Caco-2 (cell line): ENCODE measurements at regions not wholly inside any gene's neighbourhood (a gene's known extent, or its start where the extent isn't known, plus 50 kb on each side); places are given as distances from the start of the nearest gene placed in this dataset.

ENCODE experiments used
- BruUV-seq: library from RNA; stranded (reverse); fragments of 400-500 nt; replicated peaks from 2 replicates; lab custom pipeline; 2021; lab: Mats Ljungman, UMichigan
- CTCF ChIA-PET: fragments of 300-600 bp; sonication (Branson Sonifier 250); formaldehyde crosslinking; loops from one replicate; lab custom pipeline; 2022; ENCODE audit warnings: antibody characterized with exemption; lab: Charles Lee
- POLR2A ChIA-PET: fragments of 300-600 bp; sonication (Branson Sonifier 250); formaldehyde crosslinking; loops from one replicate; lab custom pipeline; 2022; ENCODE audit warnings: antibody characterized with exemption; lab: Charles Lee
- DNase-seq, 2 experiments: peaks; one replicate each; pipeline versions ENCODE4 v3.0.0 to v3.0.0-alpha.2; 2020 to 2022
- H3K27me3 ChIP-seq: replicated peaks from 2 replicates; pipeline ENCODE4 v1.6.0; 2011; ENCODE audit warnings: low read length; ENCODE audit not compliant: control insufficient read depth, insufficient read depth
- H3K36me3 ChIP-seq: 2 replicates; pipeline ENCODE4 v1.5.1; 2011; ENCODE audit warnings: low read length; ENCODE audit not compliant: control insufficient read depth, insufficient read depth
- H3K4me1 ChIP-seq: fragments of 250-450 bp; sonication (Bioruptor Pico); 2 replicates; pipeline ENCODE4 v1.5.1; 2020; ENCODE audit warnings: mild to moderate bottlenecking
- H3K4me3 ChIP-seq: 2 replicates; pipeline ENCODE4 v1.5.1; 2011; ENCODE audit warnings: low read depth, mild to moderate bottlenecking, control low read depth, low read length
- H3K9me3 ChIP-seq: fragments of 250-450 bp; sonication (Bioruptor Pico); 2 replicates; pipeline ENCODE4 v1.5.1; 2020; ENCODE audit warnings: mild to moderate bottlenecking, moderate library complexity
- H3K27ac Mint-ChIP-seq: one replicate; pipeline ENCODE4 v1.8.0; 2022; ENCODE audit warnings: mixed read lengths; ENCODE audit not compliant: unreplicated experiment
- H3K27me3 Mint-ChIP-seq: one replicate; pipeline ENCODE4 v1.8.0; 2022; ENCODE audit warnings: mixed read lengths; ENCODE audit not compliant: insufficient read depth, unreplicated experiment
- H3K36me3 Mint-ChIP-seq: one replicate; pipeline ENCODE4 v1.8.0; 2022; ENCODE audit warnings: mild to moderate bottlenecking, mixed read lengths; ENCODE audit not compliant: insufficient read depth, unreplicated experiment
- H3K4me1 Mint-ChIP-seq: one replicate; pipeline ENCODE4 v1.8.0; 2022; ENCODE audit warnings: low read depth, mixed read lengths; ENCODE audit not compliant: unreplicated experiment
- H3K4me3 Mint-ChIP-seq: one replicate; pipeline ENCODE4 v1.8.0; 2022; ENCODE audit warnings: mild to moderate bottlenecking, moderate library complexity, mixed read lengths; ENCODE audit not compliant: unreplicated experiment
- H3K9me3 Mint-ChIP-seq: one replicate; pipeline ENCODE4 v1.8.0; 2022; ENCODE audit warnings: mixed read lengths; ENCODE audit not compliant: unreplicated experiment
- CTCF ChIP-seq, 2 experiments: fragments of 200-600 bp in 1 of 2; IDR thresholded peaks; 1 replicate in 1 of 2; 2 replicates in 1 of 2; pipeline versions ENCODE4 v1.5.1 to v1.8.0; 2011 to 2022; ENCODE audit warnings: antibody characterized with exemption in 1 of 2, control low read depth in 1 of 2, inconsistent platforms in 1 of 2, low read depth in 1 of 2, low read length in 1 of 2, mild to moderate bottlenecking in 1 of 2, moderate library complexity in 1 of 2; ENCODE audit not compliant: insufficient read depth in 1 of 2, severe bottlenecking in 1 of 2, unreplicated experiment in 1 of 2
- intact Hi-C: fragments of 100-400 bp; cut with micrococcal nuclease; formaldehyde crosslinking; loops from one replicate; pipeline ENCODE4 v1.10.0; 2022; ENCODE audit not compliant: unreplicated experiment

- BruUV-seq, result no TSS peak
- peaks cover 2% of the 10 kb centered on the region for H3K9me3 Mint-ChIP-seq
- peak overlapping the region; percentile 86 for H3K27ac Mint-ChIP-seq
- Histone ChIP-seq H3K4me1 (peaks cover 52% of the 10 kb centered on the region), H3K4me3 (no peak overlapping the region), H3K27me3 (no peaks in the 10 kb centered on the region), H3K9me3 (no peaks in the 10 kb centered on the region), H3K36me3 (no peaks in the 10 kb centered on the region)
- CTCF ChIA-PET, result no interaction called here
- H3K27me3 Mint-ChIP-seq, result no peaks in the 10 kb centered on the region
- POLR2A ChIA-PET, result interaction anchor here (1.4 kb wide), 1 partner anchor 231 kb away, joined by 3 read pairs; no protein-coding TSS in a partner anchor
- DNase-seq, result no peak
- H3K36me3 Mint-ChIP-seq, result no peaks in the 10 kb centered on the region
- peaks cover 51% of the 10 kb centered on the region for H3K4me1 Mint-ChIP-seq
- intact Hi-C loops, result no loop called here
- no peak for TF ChIP-seq CTCF (IDR thresholded peaks at IDR 0.05; ENCODE audit: insufficient read depth in 1 of 2, low read depth in 1 of 2, low read length in 1 of 2, severe bottlenecking in 1 of 2, unreplicated experiment in 1 of 2)
- H3K4me3 Mint-ChIP-seq, result no peak overlapping the region
These were observed 325.8 kb upstream of the ZMIZ1 start for GRCh38 chr10:78742730-78743615.

- ChIA-PET POLR2A (interaction anchor here (1.4 kb wide), 1 partner anchor 229 kb away, joined by 3 read pairs; no protein-coding TSS in a partner anchor), CTCF (interaction anchor here (1.2 kb wide), 1 partner anchor 79 kb away, joined by 4 read pairs; no protein-coding TSS in a partner anchor)
- H3K4me3 Mint-ChIP-seq, result no peak overlapping the region
- Histone ChIP-seq H3K27me3 (no peaks in the 10 kb centered on the region), H3K4me1 (peaks cover 52% of the 10 kb centered on the region), H3K36me3 (no peaks in the 10 kb centered on the region), H3K9me3 (no peaks in the 10 kb centered on the region), H3K4me3 (no peak overlapping the region)
- peaks cover 13% of the 10 kb centered on the region for H3K9me3 Mint-ChIP-seq
- intact Hi-C loops, result loop anchor here (2.0 kb wide), 1 partner anchor 155 kb away; no protein-coding TSS in a partner anchor
- TF ChIP-seq CTCF (IDR thresholded peaks at IDR 0.05; ENCODE audit: insufficient read depth in 1 of 2, low read depth in 1 of 2, low read length in 1 of 2, severe bottlenecking in 1 of 2, unreplicated experiment in 1 of 2), result no peak
- no TSS peak for BruUV-seq
- no peak for DNase-seq
- no peaks in the 10 kb centered on the region for H3K36me3 Mint-ChIP-seq
- peak overlapping the region; percentile 86 for H3K27ac Mint-ChIP-seq
- H3K27me3 Mint-ChIP-seq, result no peaks in the 10 kb centered on the region
- H3K4me1 Mint-ChIP-seq, result peaks cover 51% of the 10 kb centered on the region
These were observed 324.7 kb upstream of the ZMIZ1 start for GRCh38 chr10:78744056-78744455.

GRCh38 chr10:78744491-78745090, 324.2 kb upstream of the ZMIZ1 start:
- Histone ChIP-seq H3K27me3 (no peaks in the 10 kb centered on the region), H3K4me3 (no peak overlapping the region), H3K36me3 (no peaks in the 10 kb centered on the region), H3K9me3 (no peaks in the 10 kb centered on the region), H3K4me1 (peaks cover 52% of the 10 kb centered on the region)
- no TSS peak for BruUV-seq
- peak overlapping the region; percentile 86 for H3K27ac Mint-ChIP-seq
- H3K4me3 Mint-ChIP-seq, result no peak overlapping the region
- intact Hi-C loops, result loop anchor here (1.0 to 2.0 kb wide), 2 partner anchors 156 to 322 kb away; no protein-coding TSS in a partner anchor
- H3K4me1 Mint-ChIP-seq, result peaks cover 51% of the 10 kb centered on the region
- ChIA-PET CTCF (interaction anchor here (0.6 to 1.3 kb wide), 4 partner anchors 79 to 407 kb away, joined by 3 to 5 read pairs (median 4); no protein-coding TSS in a partner anchor), POLR2A (interaction anchor here (1.0 to 1.4 kb wide), 2 partner anchors 155 to 229 kb away, joined by 3 read pairs; no protein-coding TSS in a partner anchor)
- H3K36me3 Mint-ChIP-seq, result no peaks in the 10 kb centered on the region
- DNase-seq, result no peak
- peaks cover 16% of the 10 kb centered on the region for H3K9me3 Mint-ChIP-seq
- no peaks in the 10 kb centered on the region for H3K27me3 Mint-ChIP-seq
- peak in 1 of 2 experiments; percentile 2 for TF ChIP-seq CTCF (IDR thresholded peaks at IDR 0.05; ENCODE audit: insufficient read depth in 1 of 2, low read depth in 1 of 2, low read length in 1 of 2, severe bottlenecking in 1 of 2, unreplicated experiment in 1 of 2)
